HG03064 (cell line): ENCODE measurements at regions not wholly inside any gene's neighbourhood (a gene's known extent, or its start where the extent isn't known, plus 50 kb on each side); places are given as distances from the start of the nearest gene placed in this dataset.

ENCODE experiments used
- ATAC-seq: cut with Tn5 transposase; IDR thresholded peaks from one replicate; pipeline ENCODE4 v1.9.1; 2021; ENCODE audit warnings: low read depth; ENCODE audit not compliant: unreplicated experiment

DNA sequence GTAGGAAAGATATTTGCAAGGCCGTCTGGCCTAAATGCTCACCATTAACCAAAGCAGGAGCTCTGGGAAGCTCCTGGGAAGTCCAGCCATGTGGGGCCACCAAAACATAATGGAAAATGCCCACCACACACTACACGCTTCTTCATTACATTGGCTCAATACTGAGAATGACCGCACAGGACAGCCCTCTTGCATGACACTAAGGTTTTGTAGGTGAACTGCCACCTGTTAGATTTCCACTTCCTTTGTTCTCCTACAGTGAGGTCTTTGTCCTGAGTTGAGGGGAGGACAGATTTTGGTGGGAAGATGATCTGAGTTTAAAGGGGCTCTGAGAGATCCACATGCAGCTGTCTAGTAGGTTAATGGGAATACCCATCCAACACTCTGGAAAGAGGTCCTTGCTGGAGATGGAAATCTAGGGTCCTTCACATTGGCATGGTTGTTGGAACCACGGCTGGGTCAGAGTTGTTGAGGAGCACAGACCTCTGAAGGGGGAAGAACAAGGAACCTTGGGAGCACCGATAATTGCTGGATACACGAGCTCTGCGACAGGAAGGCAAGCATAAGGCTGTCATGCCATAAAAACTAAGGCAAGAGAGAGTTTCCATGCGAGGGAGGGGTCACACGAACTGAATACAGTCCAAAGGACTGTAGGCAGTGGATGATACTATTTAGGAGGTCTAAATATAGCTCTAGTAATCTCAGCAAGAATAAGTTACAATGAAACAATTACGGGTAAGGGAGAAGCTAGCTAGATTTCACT, 105.5 kb upstream of the IRF2BP2 start:
- ATAC-seq: no peak

DNA sequence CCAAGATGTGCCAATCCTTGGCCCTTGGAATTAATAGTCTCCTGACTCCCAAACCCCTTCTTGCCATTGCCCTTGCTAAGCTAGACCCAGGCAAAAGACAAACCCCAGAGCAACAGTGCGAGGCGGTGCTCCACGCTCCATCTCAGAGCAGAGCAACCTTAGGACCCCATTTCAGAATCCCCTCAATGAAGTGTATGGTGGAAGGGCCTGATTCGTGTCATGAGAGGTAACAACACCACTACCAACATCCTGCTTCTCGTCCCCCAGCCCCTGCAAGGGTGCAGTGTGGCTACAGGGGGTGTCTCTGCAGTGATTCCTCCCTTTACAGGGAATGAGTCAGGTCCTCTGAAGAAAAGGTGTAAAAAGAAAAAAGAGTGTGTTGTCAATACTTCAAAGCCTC, 103.9 kb upstream of the IRF2BP2 start:
- ATAC-seq: no peak

DNA sequence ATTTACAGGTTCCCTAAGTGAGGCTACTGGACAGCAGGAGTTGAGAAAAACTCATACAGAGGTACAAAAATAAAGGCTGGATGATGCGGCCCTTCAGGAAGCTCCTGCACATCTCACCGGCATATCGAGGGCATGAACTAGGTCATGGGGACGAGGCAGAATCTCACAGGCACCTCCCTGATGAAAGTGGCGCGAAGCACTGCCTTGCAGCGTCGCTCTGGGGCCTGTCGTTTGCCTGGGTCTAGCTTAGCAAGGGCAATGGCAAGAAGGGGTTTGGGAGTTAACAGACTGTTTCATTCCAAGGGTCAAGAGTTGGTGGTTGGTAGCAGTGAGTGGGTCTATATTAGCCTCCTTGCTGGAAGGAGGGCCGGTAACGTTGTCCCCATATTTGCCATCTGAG, 103.5 kb upstream of the IRF2BP2 start:
- ATAC-seq: no peak

DNA sequence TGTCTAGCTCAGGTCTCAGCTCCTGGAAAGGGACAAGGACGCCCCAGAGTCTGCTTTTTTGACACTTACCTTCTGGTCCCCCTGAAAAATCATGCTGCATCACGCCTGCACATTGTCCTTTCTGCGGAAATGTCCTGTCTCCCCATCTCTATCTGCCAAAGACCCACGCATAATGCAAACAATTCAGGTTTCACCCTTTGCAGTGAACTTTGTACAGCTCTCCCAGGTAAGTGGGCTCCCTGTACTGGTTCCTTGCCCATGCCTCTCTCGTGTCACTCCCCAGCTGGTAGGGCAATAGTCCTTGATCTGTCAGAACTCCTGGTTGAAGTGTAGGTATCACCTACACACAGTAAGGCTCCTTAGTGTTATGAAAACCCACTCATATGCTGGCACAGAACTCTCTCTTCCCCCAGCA, 102.9 kb upstream of the IRF2BP2 start:
- no peak for ATAC-seq

GRCh38 chr1:234710936-234711724, 101.2 kb upstream of the IRF2BP2 start:
- ATAC-seq: no peak

GRCh38 chr1:234710381-234710780, 100.4 kb upstream of the IRF2BP2 start:
- ATAC-seq: no peak

DNA sequence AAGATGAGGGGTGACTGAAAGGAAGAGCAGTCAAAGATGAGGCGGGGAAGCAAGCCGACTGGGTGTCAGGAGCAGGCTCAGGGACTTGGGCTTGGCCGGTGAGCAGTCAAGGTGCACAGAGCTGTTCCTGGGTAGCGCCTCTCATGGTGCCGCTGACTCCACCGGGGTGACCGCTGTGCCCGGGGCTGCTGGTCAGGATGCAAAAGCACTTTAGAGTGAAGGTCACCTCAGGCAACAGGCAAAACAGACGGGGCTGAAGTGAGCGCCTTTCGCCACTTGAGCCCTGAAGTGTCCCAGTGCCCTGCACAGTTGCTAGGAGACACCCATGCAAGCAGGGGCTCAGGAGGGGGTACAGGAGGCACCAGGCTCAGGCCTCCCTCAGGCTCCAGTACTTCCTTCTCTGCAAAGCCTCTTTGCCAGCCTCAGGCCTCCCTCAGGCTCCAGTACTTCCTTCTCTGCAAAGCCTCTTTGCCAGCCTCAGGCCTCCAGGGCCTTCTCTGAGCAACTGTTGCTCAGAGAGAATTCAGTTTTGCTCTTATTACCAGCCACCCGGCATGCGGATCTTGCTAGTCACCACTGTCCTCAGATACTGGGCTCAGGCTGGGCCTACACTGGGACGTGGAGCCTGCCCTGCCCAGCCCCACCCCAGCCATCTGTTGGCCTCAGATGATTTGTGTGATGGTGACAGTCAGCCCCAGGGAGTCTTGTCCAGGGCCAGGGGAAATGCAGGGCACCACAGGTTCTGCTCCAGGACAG, 99.7 kb upstream of the IRF2BP2 start:
- no peak for ATAC-seq

GRCh38 chr1:234708700-234709395, 98.9 kb upstream of the IRF2BP2 start:
- no peak for ATAC-seq

DNA sequence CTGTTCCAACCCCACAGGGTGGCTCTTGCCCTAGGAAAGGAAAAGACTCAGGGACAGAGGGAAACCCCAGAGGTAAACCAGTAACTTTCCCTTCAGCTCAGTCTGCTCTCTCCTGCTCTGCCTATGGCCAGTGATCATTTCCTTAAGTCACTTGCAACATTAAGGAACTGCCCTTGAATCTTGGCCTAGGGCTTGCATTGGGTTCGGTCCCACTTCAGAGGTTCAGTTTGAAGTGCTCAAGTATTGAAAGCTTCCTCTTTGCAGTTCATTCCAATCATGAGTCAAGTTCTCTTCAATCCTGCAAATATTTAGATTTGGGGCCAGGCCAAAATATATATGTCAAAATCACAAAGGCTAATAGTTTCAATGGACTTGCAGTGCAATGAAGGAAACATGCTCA, 97.7 kb upstream of the IRF2BP2 start:
- ATAC-seq: no peak

GRCh38 chr1:234706931-234707330, 97.0 kb upstream of the IRF2BP2 start:
- ATAC-seq: no peak

DNA sequence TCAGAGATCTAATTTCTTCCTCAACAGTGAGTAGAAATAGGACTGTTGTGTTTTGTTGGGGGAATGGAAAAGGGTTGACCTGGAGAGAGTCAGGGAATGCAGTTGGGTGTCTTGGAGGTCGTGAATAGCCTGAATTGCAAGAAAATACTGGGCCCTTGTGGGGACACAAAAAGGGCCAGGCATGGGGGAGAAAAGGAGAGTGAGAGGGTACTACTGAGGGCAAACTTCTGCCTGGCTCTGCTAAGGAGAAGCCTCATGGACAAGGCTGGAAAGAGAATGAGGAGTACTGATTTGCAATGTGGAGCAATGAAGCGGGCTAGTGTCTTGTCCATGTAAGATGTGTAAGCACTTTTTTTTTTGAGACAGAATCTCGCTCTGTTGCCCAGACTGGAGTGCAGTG, 96.2 kb upstream of the IRF2BP2 start:
- no peak for ATAC-seq

DNA sequence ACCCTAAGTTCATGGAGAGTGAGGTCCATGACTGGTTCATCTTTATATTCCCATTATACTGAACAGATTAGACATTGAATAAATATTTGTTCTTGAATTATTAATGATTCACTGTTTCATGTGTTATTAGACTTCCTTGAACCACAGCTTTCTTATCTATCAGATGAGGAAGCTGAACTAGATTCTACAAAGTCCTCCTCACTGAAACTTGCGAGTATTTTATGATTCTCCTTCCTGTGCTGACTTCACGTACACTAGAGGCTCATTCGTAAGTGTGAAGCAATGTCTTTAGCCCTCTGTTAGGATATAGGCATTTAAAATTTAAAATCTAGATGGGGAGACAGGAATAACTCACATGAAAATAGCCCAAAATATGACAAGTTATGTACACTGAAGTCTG, 95.6 kb upstream of the IRF2BP2 start:
- ATAC-seq: no peak

GRCh38 chr1:234704106-234704887, 94.3 kb upstream of the IRF2BP2 start:
- ATAC-seq: no peak

DNA sequence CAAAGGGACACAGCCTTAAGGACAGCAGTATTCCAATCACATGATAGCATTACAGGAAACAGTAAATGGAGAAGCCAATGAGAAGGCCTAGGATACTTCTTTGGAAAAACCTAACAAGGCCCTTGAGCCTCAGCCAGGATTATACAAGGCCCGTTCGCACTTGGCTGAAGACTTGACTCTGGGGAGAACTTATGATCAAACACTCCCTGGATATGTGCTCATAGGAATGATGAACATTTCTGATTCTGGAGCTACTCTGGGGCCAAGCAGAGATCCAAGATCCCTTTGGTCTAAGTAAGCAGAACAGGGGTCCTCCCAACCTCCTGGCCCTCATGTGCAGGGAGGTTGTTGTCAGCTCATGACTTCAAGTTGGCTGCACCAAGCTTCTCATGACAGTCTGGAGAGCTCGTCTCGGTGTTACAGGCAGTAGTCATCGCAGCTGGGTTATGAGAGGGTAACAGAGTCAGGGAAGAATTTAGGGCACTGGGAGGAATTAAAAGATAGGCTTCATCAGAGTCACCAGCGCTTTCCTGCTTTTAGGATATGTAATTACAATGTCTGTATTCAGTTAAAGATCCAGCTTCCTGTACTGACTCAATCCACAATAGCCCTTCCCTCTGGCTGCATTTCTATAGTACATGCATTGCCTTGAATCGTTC, 92.5 kb upstream of the IRF2BP2 start:
- ATAC-seq: no peak

DNA sequence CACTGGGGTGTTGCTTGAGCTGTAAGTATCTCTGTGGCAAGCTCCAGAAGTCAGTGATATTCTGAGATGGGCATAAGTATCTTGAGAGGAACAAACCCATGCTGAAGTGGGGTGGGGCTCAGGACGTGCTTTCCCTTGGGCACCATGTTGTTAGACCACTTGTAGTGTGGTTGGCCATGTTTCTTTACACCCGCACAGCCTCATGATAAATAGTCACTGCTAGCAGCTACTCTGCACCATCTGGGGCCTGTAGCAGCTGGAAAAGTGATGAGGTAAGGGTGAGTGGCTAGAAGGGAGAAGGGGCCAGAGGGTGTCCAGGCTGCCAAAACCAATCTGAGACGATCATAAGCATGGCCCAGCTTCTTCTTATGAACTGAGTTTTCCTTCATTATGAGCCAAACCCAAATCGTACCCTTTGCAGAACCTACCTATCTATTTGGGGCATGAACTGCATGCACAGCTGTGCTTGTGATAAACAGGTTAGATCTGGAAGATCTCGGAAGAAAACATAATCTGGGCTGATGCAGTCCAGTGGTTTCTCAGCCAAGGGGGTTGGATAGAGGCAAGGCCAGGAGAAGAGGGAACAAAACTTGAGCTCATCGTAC, 91.9 kb upstream of the IRF2BP2 start:
- ATAC-seq: no peak

DNA sequence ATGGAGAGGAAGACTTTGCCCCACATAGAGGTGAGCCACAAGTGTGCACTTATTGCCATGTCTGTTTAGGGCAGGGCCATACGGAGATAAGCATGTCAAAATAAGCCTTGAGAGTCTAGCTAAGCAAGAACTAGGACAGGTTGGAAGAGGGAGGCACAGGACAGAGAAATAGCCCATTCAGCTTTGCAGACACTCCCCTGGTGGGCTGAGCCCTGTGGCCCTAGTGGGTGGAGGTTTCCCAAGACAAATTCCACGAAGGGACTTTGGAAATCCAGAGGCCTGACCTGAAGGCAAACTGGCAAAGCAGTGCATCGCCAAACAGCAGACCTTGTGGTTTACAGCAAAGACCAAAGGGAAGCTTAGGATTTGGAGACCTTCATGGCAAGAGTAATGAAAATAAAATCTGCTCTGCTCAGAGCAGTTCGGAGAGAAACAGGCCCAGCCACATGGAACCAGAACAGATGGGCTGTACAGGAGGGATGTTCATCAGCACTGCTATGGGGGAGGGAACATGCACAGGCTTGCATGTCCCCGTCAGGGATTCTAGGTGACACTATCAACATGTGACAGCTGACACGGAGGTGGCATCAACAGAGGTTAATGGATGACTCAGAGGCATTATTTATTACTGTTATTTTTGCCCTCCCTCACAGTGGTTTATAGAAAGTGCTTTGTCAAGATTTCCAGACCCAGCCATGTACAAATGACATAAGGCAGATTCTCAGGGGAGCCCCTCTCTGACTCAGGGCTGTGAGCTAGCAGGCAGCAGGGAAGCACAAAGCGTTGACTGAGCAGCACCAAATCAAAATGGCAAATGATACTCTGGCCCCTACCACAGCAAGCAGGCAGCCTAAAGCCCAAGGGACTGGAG, 90.1 kb upstream of the IRF2BP2 start:
- peak; percentile 67 for ATAC-seq

DNA sequence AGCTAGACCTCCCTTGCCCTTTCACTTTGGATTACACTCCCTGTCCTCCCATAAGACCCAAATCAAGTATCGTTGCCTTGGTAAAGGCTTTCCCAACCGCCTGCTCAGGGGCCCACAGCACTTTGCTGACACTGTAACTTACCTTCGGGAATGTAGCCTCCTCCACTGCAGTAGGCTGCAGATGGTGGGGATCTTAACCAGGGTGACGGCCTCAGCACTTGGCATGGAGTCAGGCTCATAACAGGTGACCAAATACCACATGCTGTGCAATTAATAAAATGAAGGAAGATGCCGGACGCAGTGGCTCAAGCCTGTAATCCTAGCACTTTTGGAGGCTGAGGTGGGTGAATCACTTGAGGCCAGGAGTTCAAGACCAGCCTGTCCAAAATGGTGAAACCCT, 88.7 kb upstream of the IRF2BP2 start:
- ATAC-seq: no peak

DNA sequence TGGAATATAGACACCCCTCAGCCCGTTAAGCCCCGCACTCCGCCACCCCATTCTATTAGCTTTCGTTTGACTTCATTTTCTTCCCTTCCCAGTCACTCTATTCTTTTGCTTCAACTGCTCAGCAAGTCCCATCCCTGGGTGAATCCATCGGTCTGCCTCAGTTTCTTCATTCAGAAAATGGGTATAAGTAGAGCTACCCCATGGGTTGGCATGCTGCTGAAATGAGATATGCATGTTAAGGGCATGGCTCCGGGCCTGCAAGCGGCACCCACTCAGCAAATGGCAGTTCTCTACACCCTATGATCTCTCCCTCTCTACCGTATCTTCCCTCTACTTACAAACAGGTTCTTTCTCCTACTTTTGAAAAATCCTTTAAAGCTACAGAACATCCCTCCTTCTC, 87.8 kb upstream of the IRF2BP2 start:
- ATAC-seq: no peak
